ENCODE measurements at regions not wholly inside any gene's neighbourhood (a gene's known extent, or its start where the extent isn't known, plus 50 kb on each side); places are given as distances from the start of the nearest gene placed in this dataset.

DNA sequence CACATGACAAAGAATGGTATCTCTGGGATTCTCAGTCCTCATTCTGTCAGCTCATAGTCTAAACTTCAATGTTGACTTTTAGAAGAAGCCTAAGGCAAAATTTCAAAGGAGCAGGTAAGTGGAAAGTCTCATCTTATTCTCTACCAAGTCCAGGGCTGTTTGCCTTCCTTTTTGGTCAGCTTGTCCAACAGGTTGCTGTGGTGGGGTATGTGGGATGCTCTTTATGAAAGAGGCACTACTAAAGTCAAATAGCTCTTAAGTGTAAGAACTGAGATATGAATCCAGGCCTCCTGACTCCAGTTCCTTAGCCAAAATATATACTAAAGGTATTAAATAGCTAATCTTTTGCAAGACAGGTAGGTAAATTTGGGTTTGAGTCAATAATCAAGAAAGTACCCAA lies 540.6 kb upstream of the SPRY2 start:
- H3K27me3 Mint-ChIP-seq (ENCODE audit: insufficient read depth, unreplicated experiment), result no peaks in the 10 kb centered on the region
- no peak for DNase-seq (ENCODE audit: unreplicated experiment)
- intact Hi-C loops (cut with micrococcal nuclease), result no loop called here
- H3K27ac Mint-ChIP-seq (ENCODE audit: low read depth, unreplicated experiment), result no peak overlapping the region
- CTCF ChIA-PET, result interaction anchor here (1.7 kb wide), 1 partner anchor 24 kb away, joined by 4 read pairs; no protein-coding TSS in a partner anchor
- BruUV-seq (replicated peaks), result no TSS peak
- H3K9me3 Mint-ChIP-seq (ENCODE audit: unreplicated experiment), result no peaks in the 10 kb centered on the region
- POLR2A ChIA-PET, result interaction anchor here (0.9 kb wide), 1 partner anchor 12 kb away, joined by 3 read pairs; no protein-coding TSS in a partner anchor
- H3K4me1 Mint-ChIP-seq (ENCODE audit: insufficient read depth, unreplicated experiment), result no peaks in the 10 kb centered on the region
- no peak overlapping the region for H3K4me3 Mint-ChIP-seq (ENCODE audit: unreplicated experiment)
- H3K36me3 Mint-ChIP-seq (ENCODE audit: insufficient read depth, unreplicated experiment), result no peaks in the 10 kb centered on the region
- TF ChIP-seq, protein P1, sequence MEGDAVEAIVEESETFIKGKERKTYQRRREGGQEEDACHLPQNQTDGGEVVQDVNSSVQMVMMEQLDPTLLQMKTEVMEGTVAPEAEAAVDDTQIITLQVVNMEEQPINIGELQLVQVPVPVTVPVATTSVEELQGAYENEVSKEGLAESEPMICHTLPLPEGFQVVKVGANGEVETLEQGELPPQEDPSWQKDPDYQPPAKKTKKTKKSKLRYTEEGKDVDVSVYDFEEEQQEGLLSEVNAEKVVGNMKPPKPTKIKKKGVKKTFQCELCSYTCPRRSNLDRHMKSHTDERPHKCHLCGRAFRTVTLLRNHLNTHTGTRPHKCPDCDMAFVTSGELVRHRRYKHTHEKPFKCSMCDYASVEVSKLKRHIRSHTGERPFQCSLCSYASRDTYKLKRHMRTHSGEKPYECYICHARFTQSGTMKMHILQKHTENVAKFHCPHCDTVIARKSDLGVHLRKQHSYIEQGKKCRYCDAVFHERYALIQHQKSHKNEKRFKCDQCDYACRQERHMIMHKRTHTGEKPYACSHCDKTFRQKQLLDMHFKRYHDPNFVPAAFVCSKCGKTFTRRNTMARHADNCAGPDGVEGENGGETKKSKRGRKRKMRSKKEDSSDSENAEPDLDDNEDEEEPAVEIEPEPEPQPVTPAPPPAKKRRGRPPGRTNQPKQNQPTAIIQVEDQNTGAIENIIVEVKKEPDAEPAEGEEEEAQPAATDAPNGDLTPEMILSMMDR (IDR thresholded peaks at IDR 0.05; ENCODE audit: unreplicated experiment), result no peak

DNA sequence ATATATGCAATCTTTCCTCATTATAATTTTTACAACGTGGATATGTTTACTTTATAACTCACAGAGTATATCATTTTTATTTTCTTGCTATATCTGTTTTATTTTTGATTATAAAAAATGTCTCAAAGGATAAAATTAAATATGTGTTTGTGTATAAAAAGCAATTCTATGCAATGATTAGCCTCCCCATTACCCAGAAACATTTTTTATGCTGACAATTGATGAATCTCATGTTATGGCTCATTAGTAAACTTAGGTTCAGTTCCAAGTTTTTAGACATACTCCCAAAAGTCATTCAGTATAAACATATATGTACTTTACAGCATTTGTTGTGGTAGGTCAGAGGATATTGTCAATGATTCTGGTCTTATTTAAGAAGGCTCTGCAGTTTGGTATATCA lies 540.1 kb upstream of the SPRY2 start:
- CTCF ChIA-PET, result interaction anchor here (1.7 kb wide), 1 partner anchor 24 kb away, joined by 4 read pairs; no protein-coding TSS in a partner anchor
- DNase-seq (ENCODE audit: unreplicated experiment), result no peak
- TF ChIP-seq, protein P1 (IDR thresholded peaks at IDR 0.05; ENCODE audit: unreplicated experiment), result no peak
- no peaks in the 10 kb centered on the region for H3K4me1 Mint-ChIP-seq (ENCODE audit: insufficient read depth, unreplicated experiment)
- POLR2A ChIA-PET, result interaction anchor here (0.9 kb wide), 1 partner anchor 12 kb away, joined by 3 read pairs; no protein-coding TSS in a partner anchor
- intact Hi-C loops (cut with micrococcal nuclease), result no loop called here
- H3K4me3 Mint-ChIP-seq (ENCODE audit: unreplicated experiment), result no peak overlapping the region
- H3K27ac Mint-ChIP-seq (ENCODE audit: low read depth, unreplicated experiment), result no peak overlapping the region
- H3K36me3 Mint-ChIP-seq (ENCODE audit: insufficient read depth, unreplicated experiment), result no peaks in the 10 kb centered on the region
- no peaks in the 10 kb centered on the region for H3K27me3 Mint-ChIP-seq (ENCODE audit: insufficient read depth, unreplicated experiment)
- BruUV-seq (replicated peaks), result no TSS peak
- no peaks in the 10 kb centered on the region for H3K9me3 Mint-ChIP-seq (ENCODE audit: unreplicated experiment)

DNA sequence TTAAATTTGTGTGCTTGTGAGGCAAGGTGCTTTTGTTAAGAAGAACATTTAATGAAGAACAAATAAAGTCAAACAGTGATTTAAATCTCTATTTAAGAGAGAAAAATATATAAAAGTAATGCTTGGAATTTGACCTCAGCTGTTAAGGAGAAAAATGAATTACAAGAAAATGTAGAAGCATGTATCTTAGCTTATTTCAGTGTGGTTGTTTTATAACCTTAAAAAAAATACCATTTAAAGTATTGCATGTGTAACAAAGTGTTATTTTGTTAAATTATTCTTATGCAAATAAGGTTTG lies 537.0 kb upstream of the SPRY2 start:
- ChIA-PET CTCF (no interaction called here), POLR2A (interaction anchor here (1.0 kb wide), 1 partner anchor 409 kb away, joined by 3 read pairs; no protein-coding TSS in a partner anchor)
- intact Hi-C loops (cut with micrococcal nuclease), result no loop called here
- no peaks in the 10 kb centered on the region for H3K27me3 Mint-ChIP-seq (ENCODE audit: insufficient read depth, unreplicated experiment)
- no peak for DNase-seq (ENCODE audit: unreplicated experiment)
- no peaks in the 10 kb centered on the region for H3K4me1 Mint-ChIP-seq (ENCODE audit: insufficient read depth, unreplicated experiment)
- no TSS peak for BruUV-seq (replicated peaks)
- TF ChIP-seq, protein P1 (IDR thresholded peaks at IDR 0.05; ENCODE audit: unreplicated experiment), result no peak
- no peaks in the 10 kb centered on the region for H3K36me3 Mint-ChIP-seq (ENCODE audit: insufficient read depth, unreplicated experiment)
- no peak overlapping the region for H3K4me3 Mint-ChIP-seq (ENCODE audit: unreplicated experiment)
- no peak overlapping the region for H3K27ac Mint-ChIP-seq (ENCODE audit: low read depth, unreplicated experiment)
- no peaks in the 10 kb centered on the region for H3K9me3 Mint-ChIP-seq (ENCODE audit: unreplicated experiment)

DNA sequence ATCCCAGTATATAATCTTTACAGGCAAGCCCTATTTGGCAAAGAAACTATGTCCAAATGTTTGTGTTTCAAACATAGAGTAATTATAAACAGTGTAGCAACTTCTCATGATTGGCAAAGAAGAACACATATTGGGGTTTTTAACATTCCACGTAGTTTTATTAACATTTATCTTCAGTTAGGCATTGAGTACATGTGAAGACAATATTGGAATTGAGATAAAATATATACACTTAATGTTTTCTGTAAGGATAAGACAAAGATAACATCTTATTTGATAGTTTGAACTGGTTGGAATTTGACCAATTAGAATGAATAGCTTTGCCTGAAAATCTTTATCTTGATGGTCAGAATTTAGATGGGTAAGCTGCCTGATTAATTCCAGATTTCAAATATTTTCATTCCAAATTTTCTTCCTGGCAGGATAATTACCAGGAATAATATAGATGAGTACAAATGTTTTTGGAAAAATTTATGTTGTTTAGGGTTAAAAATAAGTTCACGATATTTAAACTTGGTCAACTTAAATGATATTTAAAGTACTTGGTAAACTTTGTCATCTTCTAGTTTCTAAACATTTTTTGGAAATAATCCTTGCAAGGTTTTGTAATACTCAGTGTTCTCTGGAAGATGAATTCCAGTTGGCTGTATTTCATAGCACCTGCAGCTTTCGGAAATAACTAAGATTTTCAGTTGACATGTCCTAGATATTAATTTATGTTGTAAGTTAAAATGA lies 536.5 kb upstream of the SPRY2 start:
- H3K9me3 Mint-ChIP-seq (ENCODE audit: unreplicated experiment), result no peaks in the 10 kb centered on the region
- intact Hi-C loops (cut with micrococcal nuclease), result no loop called here
- H3K27ac Mint-ChIP-seq (ENCODE audit: low read depth, unreplicated experiment), result no peak overlapping the region
- ChIA-PET CTCF (no interaction called here), POLR2A (interaction anchor here (1.0 kb wide), 1 partner anchor 409 kb away, joined by 3 read pairs; no protein-coding TSS in a partner anchor)
- TF ChIP-seq, protein P1 (IDR thresholded peaks at IDR 0.05; ENCODE audit: unreplicated experiment), result no peak
- H3K4me1 Mint-ChIP-seq (ENCODE audit: insufficient read depth, unreplicated experiment), result no peaks in the 10 kb centered on the region
- DNase-seq (ENCODE audit: unreplicated experiment), result no peak
- no peaks in the 10 kb centered on the region for H3K27me3 Mint-ChIP-seq (ENCODE audit: insufficient read depth, unreplicated experiment)
- H3K4me3 Mint-ChIP-seq (ENCODE audit: unreplicated experiment), result no peak overlapping the region
- no peaks in the 10 kb centered on the region for H3K36me3 Mint-ChIP-seq (ENCODE audit: insufficient read depth, unreplicated experiment)
- no TSS peak for BruUV-seq (replicated peaks)
